NCI-H748 (cell line): ENCODE measurements at regions not wholly inside any gene's neighbourhood (a gene's known extent, or its start where the extent isn't known, plus 50 kb on each side); places are given as distances from the start of the nearest gene placed in this dataset.
"Not testable (repeated sequence)": the region's sequence is repeated elsewhere in the genome, so short reads cannot be mapped to it uniquely, and the experiment has no call there.

Experiments
- DNase-seq: peaks from one replicate; lab custom pipeline; 2025; ENCODE audit not compliant: unreplicated experiment; lab: John Stamatoyannopoulos, UW

- DNase-seq = no peak
These were observed 365.3 kb upstream of the PROX1 start for GRCh38 chr1:213622365-213623063.

- DNase-seq = no peak
These were observed 364.6 kb upstream of the PROX1 start for GRCh38 chr1:213623064-213623581.

- peak; percentile 13 for DNase-seq
These were observed 363.9 kb upstream of the PROX1 start for GRCh38 chr1:213623862-213624261.

GRCh38 chr1:213636778-213637177 is 351.0 kb upstream of the PROX1 start:
- not testable (repeated sequence) for DNase-seq

- DNase-seq = no peak
These were observed 346.5 kb upstream of the PROX1 start for GRCh38 chr1:213641312-213641711.

GRCh38 chr1:213643360-213643759 is 344.4 kb upstream of the PROX1 start:
- no peak for DNase-seq

- no peak for DNase-seq
These were observed 339.7 kb upstream of the PROX1 start for GRCh38 chr1:213647864-213648650.

GRCh38 chr1:213649373-213649772 is 338.4 kb upstream of the PROX1 start:
- DNase-seq = peak; percentile 87

- peak; percentile 49 for DNase-seq
These were observed 337.2 kb upstream of the PROX1 start for GRCh38 chr1:213650603-213651002.

- DNase-seq = peak; percentile 74
These were observed 336.7 kb upstream of the PROX1 start for GRCh38 chr1:213651077-213651476.

GRCh38 chr1:213652109-213652508 is 335.7 kb upstream of the PROX1 start:
- no peak for DNase-seq

- DNase-seq = no peak
These were observed 331.7 kb upstream of the PROX1 start for GRCh38 chr1:213656039-213656438.

- no peak for DNase-seq
These were observed 331.3 kb upstream of the PROX1 start for GRCh38 chr1:213656503-213656902.

GRCh38 chr1:213657013-213657412 is 330.8 kb upstream of the PROX1 start:
- DNase-seq = no peak

GRCh38 chr1:213657879-213658278 is 329.9 kb upstream of the PROX1 start:
- no peak for DNase-seq

- DNase-seq = no peak
These were observed 329.3 kb upstream of the PROX1 start for GRCh38 chr1:213658457-213658856.

GRCh38 chr1:213659580-213660547 is 327.9 kb upstream of the PROX1 start:
- no peak for DNase-seq

GRCh38 chr1:213661302-213661701 is 326.5 kb upstream of the PROX1 start:
- DNase-seq = no peak

GRCh38 chr1:213666113-213666512 is 321.7 kb upstream of the PROX1 start:
- peak; percentile 44 for DNase-seq

- DNase-seq = no peak
These were observed 320.9 kb upstream of the PROX1 start for GRCh38 chr1:213666922-213667321.

- no peak for DNase-seq
These were observed 318.3 kb upstream of the PROX1 start for GRCh38 chr1:213669512-213669911.
